Pancreas (tissue), 10 donors: ENCODE measurements at regions not wholly inside any gene's neighbourhood (a gene's known extent, or its start where the extent isn't known, plus 50 kb on each side); places are given as distances from the start of the nearest gene placed in this dataset.

Experiments
- ATAC-seq, 4 donors: fragments of 200-7000 bp; cut with Tn5 transposase; one replicate each; pipeline versions ENCODE4 v1.8.0 to v1.9.1; 2020; ENCODE audit warnings: mild to moderate bottlenecking in 4 of 4, moderate library complexity in 4 of 4
- DNase-seq, 6 donors: peaks; one replicate each; pipeline ENCODE4 v3.0.0-alpha.2; 2020
- FAIRE-seq: peaks from 2 replicates; lab custom pipeline; 2012; peaks lifted over from hg19 to GRCh38; lab: Jason Lieb, UNC
- H3K27ac ChIP-seq, 4 donors: fragments of 200-600 bp; sonication (generic); 1 replicate in 3 of 4; 2 replicates in 1 of 4; pipeline versions ENCODE4 v1.5.0 to v1.8.0; 2020
- H3K27me3 ChIP-seq, 4 donors: fragments of 200-600 bp; one replicate each; pipeline ENCODE4 v1.8.0; 2021
- H3K36me3 ChIP-seq, 3 donors: fragments of 200-600 bp; sonication (generic) in 1 of 3; one replicate each; pipeline versions ENCODE4 v1.5.0 to v1.8.0; 2020 to 2021
- H3K4me1 ChIP-seq, 3 donors: fragments of 200-600 bp; one replicate each; pipeline ENCODE4 v1.8.0; 2021
- H3K4me3 ChIP-seq, 4 donors: fragments of 200-600 bp; sonication (generic) in 2 of 4; one replicate each; pipeline versions ENCODE4 v1.5.0 to v1.8.0; 2020 to 2021
- H3K9me3 ChIP-seq, 4 donors: fragments of 200-600 bp; one replicate each; pipeline ENCODE4 v1.8.0; 2021
- CTCF ChIP-seq, 4 donors: fragments of 200-600 bp; sonication (generic) in 3 of 4; IDR thresholded peaks; one replicate each; pipeline versions ENCODE4 v1.5.0 to v1.8.0; 2021; ENCODE audit warnings: antibody characterized with exemption in 4 of 4
- WGBS, 2 donors: extraction: QIAGEN DNeasy Blood & Tissue Kit; methylation state at CpG; one replicate each; pipeline ENCODE4 v1.1.7; 2013; 5-methylcytosine and 5-hydroxymethylcytosine counted together
- intact Hi-C, 3 donors: fragments of 100-400 bp; cut with DNase I; formaldehyde crosslinking; loops; one replicate each; pipeline versions ENCODE4 v1.11.1 to v1.14.2; 2022
- donor health status: healthy with polysubstance abuse.
- donor health status: DM: no; HTN: no; CAD: no; lungs with moderate emphysema.
- donor health status: DM: no; HTN: no; CAD: no.
- donor health status: control.
- donor health status: control.
- donor health status: Bipolar disorder and iron deficiency.
- donor health status: DM: yes; HTN: yes; CAD: no.
- donor health status: DM: no; HTN: no; CAD: no.
- donor health status: DM: no; HTN: no; CAD: no.
- donor health status: DM: yes; HTN: yes; CAD: no.

- DNase-seq (no peak), ATAC-seq (no peak), FAIRE-seq (no peak)
- Histone ChIP-seq H3K9me3 (no peaks in the 10 kb centered on the region), H3K36me3 (no peaks in the 10 kb centered on the region), H3K4me1 (no peaks in the 10 kb centered on the region), H3K4me3 (no peak overlapping the region), H3K27me3 (no peaks in the 10 kb centered on the region), H3K27ac (no peak overlapping the region)
- intact Hi-C loops = no loop called here
- no peak for TF ChIP-seq CTCF (IDR thresholded peaks at IDR 0.05)
- WGBS, 2 donors = 75 to 83% methylated on average over 9 of the region's 9 CpGs
Observed at GRCh38 chr3:124315215-124316033, 323.5 kb upstream of the ROPN1 start.

- 92 to 93% methylated on average over 5 of the region's 5 CpGs for WGBS, 2 donors
- DNase-seq = no peak
- no peaks in the 10 kb centered on the region for H3K4me1 ChIP-seq
- H3K27me3 ChIP-seq = no peaks in the 10 kb centered on the region
- H3K9me3 ChIP-seq = no peaks in the 10 kb centered on the region
- no peaks in the 10 kb centered on the region for H3K36me3 ChIP-seq
- H3K27ac ChIP-seq = no peak overlapping the region
- TF ChIP-seq CTCF (IDR thresholded peaks at IDR 0.05) = no peak
- ATAC-seq = no peak
- intact Hi-C loops = no loop called here
- no peak for FAIRE-seq
- H3K4me3 ChIP-seq = no peak overlapping the region
Observed at GRCh38 chr3:124316034-124316287, 324.0 kb upstream of the ROPN1 start.

GRCh38 chr3:124318014-124318413, 326.1 kb upstream of the ROPN1 start:
- no peak for DNase-seq
- no peaks in the 10 kb centered on the region for H3K9me3 ChIP-seq
- H3K27me3 ChIP-seq = no peaks in the 10 kb centered on the region
- WGBS, 2 donors = 89 to 93% methylated on average over 3 of the region's 3 CpGs
- ATAC-seq = peak in 2 of 4 donors; percentile 12 to 35
- no peak for TF ChIP-seq CTCF (IDR thresholded peaks at IDR 0.05)
- intact Hi-C loops = no loop called here
- no peak overlapping the region for H3K27ac ChIP-seq
- no peaks in the 10 kb centered on the region for H3K36me3 ChIP-seq
- no peak overlapping the region for H3K4me3 ChIP-seq
- FAIRE-seq = no peak
- H3K4me1 ChIP-seq = no peaks in the 10 kb centered on the region

- intact Hi-C loops = no loop called here
- Histone ChIP-seq H3K4me1 (no peaks in the 10 kb centered on the region), H3K36me3 (no peaks in the 10 kb centered on the region), H3K27ac (no peak overlapping the region), H3K27me3 (no peaks in the 10 kb centered on the region), H3K9me3 (no peaks in the 10 kb centered on the region), H3K4me3 (no peak overlapping the region)
- DNase-seq (no peak), ATAC-seq (no peak), FAIRE-seq (no peak)
- no peak for TF ChIP-seq CTCF (IDR thresholded peaks at IDR 0.05)
- 79 to 80% methylated on average over 3 of the region's 3 CpGs for WGBS, 2 donors
Observed at GRCh38 chr3:124318656-124319055, 326.7 kb upstream of the ROPN1 start.

- no peak for ATAC-seq
- no peak for TF ChIP-seq CTCF (IDR thresholded peaks at IDR 0.05)
- H3K36me3 ChIP-seq = no peaks in the 10 kb centered on the region
- no peak overlapping the region for H3K27ac ChIP-seq
- intact Hi-C loops = no loop called here
- no peaks in the 10 kb centered on the region for H3K27me3 ChIP-seq
- no peaks in the 10 kb centered on the region for H3K9me3 ChIP-seq
- no peaks in the 10 kb centered on the region for H3K4me1 ChIP-seq
- DNase-seq = no peak
- FAIRE-seq = no peak
- H3K4me3 ChIP-seq = no peak overlapping the region
Observed at GRCh38 chr3:124320976-124321375, 329.1 kb upstream of the ROPN1 start.
